Nephron progenitor cell (in vitro differentiated cells): ENCODE measurements at regions not wholly inside any gene's neighbourhood (a gene's known extent, or its start where the extent isn't known, plus 50 kb on each side); places are given as distances from the start of the nearest gene placed in this dataset.

Experiments used
- DNase-seq: peaks from one replicate; pipeline ENCODE4 v3.0.0; 2021
- H3K27ac Mint-ChIP-seq: 2 replicates; pipeline ENCODE4 v1.8.0; 2021; ENCODE audit warnings: mild to moderate bottlenecking, moderate library complexity, mixed read lengths
- H3K27me3 Mint-ChIP-seq: 2 replicates; pipeline ENCODE4 v1.8.0; 2021; ENCODE audit warnings: mild to moderate bottlenecking, low read depth, mixed read lengths; ENCODE audit not compliant: poor library complexity
- H3K36me3 Mint-ChIP-seq: 2 replicates; pipeline ENCODE4 v1.8.0; 2021; ENCODE audit warnings: low read depth, mixed read lengths
- H3K4me1 Mint-ChIP-seq: 2 replicates; pipeline ENCODE4 v1.8.0; 2021; ENCODE audit warnings: mixed read lengths
- H3K4me3 Mint-ChIP-seq: 2 replicates; pipeline ENCODE4 v1.8.0; 2021; ENCODE audit warnings: mild to moderate bottlenecking, moderate library complexity, mixed read lengths
- H3K9me3 Mint-ChIP-seq: 2 replicates; pipeline ENCODE4 v1.8.0; 2021; ENCODE audit warnings: mild to moderate bottlenecking, moderate library complexity, mixed read lengths
- TF ChIP-seq, protein P1 (sequence below): fragments of 200-600 bp; sonication (generic); IDR thresholded peaks from 2 replicates; pipeline ENCODE4 v1.5.0; 2021; ENCODE audit warnings: antibody characterized with exemption

DNA sequence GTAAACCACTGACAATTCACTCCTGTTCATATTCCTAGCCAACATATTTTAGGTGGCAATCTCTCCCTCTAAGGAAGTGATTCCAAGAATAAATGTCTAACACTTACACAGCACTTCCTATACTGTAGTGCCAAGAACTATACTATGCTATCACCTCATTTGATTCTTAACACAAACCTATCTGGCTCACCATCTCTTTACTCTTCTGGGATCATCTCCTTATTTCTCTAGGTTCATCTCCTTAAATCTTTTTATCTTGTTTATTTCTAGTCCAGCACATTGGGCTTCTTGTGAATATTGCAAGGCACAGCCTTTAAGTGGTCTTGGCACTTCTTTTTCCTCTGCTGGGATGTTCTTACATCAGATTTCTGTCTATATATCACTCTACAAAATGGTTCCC lies 366.3 kb downstream of the SLITRK6 start:
- H3K36me3 Mint-ChIP-seq: no peaks in the 10 kb centered on the region
- no peak for DNase-seq
- TF ChIP-seq, protein P1, sequence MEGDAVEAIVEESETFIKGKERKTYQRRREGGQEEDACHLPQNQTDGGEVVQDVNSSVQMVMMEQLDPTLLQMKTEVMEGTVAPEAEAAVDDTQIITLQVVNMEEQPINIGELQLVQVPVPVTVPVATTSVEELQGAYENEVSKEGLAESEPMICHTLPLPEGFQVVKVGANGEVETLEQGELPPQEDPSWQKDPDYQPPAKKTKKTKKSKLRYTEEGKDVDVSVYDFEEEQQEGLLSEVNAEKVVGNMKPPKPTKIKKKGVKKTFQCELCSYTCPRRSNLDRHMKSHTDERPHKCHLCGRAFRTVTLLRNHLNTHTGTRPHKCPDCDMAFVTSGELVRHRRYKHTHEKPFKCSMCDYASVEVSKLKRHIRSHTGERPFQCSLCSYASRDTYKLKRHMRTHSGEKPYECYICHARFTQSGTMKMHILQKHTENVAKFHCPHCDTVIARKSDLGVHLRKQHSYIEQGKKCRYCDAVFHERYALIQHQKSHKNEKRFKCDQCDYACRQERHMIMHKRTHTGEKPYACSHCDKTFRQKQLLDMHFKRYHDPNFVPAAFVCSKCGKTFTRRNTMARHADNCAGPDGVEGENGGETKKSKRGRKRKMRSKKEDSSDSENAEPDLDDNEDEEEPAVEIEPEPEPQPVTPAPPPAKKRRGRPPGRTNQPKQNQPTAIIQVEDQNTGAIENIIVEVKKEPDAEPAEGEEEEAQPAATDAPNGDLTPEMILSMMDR: no peak
- H3K27me3 Mint-ChIP-seq: peaks cover 2% of the 10 kb centered on the region
- no peaks in the 10 kb centered on the region for H3K9me3 Mint-ChIP-seq
- H3K4me1 Mint-ChIP-seq: peaks cover 6% of the 10 kb centered on the region
- no peak overlapping the region for H3K27ac Mint-ChIP-seq
- H3K4me3 Mint-ChIP-seq: no peak overlapping the region

DNA sequence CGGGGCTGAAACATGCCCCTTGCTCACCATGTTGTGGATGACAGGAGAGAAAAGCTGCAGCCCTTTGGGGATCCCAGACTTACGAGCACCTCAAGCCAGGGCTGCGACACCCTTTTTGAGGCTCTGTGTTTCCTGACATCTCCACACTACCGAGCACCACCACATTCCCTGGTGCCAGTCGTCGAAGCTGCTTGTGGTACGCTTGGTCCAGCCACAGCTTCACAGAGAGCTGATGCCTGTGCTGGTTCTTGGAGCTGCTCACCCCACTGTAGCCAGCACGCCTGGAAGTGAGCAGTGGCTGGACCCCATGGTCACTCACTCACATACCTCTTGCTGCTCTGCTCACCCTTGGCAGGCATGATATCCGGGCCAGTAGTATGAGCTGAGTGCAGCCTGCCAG lies 367.5 kb downstream of the SLITRK6 start:
- TF ChIP-seq, protein P1: no peak

DNA sequence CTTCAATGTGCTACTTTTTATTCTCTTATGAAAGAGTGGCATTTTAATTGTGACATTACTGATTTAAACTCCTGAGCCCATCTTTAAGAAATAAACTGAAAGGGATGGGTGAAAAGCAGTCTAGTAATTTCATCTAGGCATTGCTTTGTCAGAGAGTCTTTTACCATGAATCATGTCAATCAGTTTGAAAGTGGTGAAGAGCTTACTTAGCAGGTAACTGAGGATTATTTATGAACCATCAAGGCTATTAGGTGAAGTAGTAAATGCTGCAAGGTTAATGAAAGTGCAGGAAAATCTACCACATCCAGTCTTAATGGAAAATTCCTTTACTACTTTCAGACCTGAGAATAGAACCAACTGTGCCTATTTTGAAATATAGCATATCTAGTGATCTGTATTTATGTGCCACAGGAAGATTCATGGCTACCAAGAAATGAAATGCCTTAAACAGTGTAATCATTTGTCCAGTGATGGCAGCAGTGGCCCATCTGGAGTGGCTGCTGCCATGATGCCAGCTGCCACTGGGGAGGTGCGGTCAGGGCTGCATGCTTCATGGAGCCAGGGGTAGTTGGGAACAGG lies 368.9 kb downstream of the SLITRK6 start:
- no peaks in the 10 kb centered on the region for H3K27me3 Mint-ChIP-seq
- TF ChIP-seq, protein P1: no peak
- H3K4me1 Mint-ChIP-seq: peaks cover 6% of the 10 kb centered on the region
- no peaks in the 10 kb centered on the region for H3K36me3 Mint-ChIP-seq
- no peaks in the 10 kb centered on the region for H3K9me3 Mint-ChIP-seq
- H3K27ac Mint-ChIP-seq: no peak overlapping the region
- no peak overlapping the region for H3K4me3 Mint-ChIP-seq
- no peak for DNase-seq

More for the DNA sequence above, 367.5 kb downstream of the SLITRK6 start:
- no peak overlapping the region for H3K27ac Mint-ChIP-seq
- no peak overlapping the region for H3K4me3 Mint-ChIP-seq
- no peaks in the 10 kb centered on the region for H3K36me3 Mint-ChIP-seq
- DNase-seq: no peak
- no peaks in the 10 kb centered on the region for H3K27me3 Mint-ChIP-seq
- H3K4me1 Mint-ChIP-seq: peaks cover 6% of the 10 kb centered on the region
- H3K9me3 Mint-ChIP-seq: no peaks in the 10 kb centered on the region

DNA sequence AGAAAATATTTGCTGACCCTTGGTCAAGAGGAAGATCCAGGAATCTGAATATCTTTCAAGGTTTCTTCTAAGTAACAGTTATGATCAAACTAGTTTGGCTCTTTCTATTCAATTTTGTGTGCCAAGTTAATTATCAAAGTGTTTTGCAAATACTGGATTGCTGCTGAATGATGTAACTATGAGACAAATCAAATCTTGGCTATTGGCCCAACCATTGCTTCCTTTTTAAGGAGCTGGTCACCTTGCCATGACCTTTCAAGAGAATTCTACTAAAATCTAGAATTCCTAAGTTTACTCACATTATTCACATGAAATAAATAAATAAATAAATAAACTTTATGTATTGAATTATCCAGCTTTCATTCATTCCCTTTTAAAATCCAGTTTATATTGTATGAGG lies 371.8 kb downstream of the SLITRK6 start:
- no peaks in the 10 kb centered on the region for H3K9me3 Mint-ChIP-seq
- no peaks in the 10 kb centered on the region for H3K27me3 Mint-ChIP-seq
- TF ChIP-seq, protein P1: no peak
- H3K4me3 Mint-ChIP-seq: no peak overlapping the region
- H3K27ac Mint-ChIP-seq: no peak overlapping the region
- DNase-seq: no peak
- H3K36me3 Mint-ChIP-seq: no peaks in the 10 kb centered on the region
- H3K4me1 Mint-ChIP-seq: peaks cover 6% of the 10 kb centered on the region

DNA sequence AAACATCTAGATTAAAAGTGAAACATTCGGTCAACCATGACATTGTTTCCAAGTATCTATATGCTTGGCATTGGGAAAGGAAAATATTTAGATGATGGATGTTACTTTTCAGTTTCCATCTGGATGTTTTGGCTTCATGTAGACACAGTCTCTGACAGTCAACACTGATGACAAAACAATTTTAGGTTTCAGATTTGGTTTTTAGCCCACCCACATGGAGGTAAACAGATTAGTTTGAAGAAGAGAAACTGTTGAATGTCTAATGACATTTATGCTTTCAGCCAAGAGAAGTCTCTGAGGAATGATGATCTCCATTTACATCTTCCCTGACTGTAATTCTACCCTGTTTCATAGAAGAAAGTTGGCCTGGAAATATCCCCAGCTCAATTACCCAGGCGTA lies 379.1 kb downstream of the SLITRK6 start:
- no peak for DNase-seq
- H3K36me3 Mint-ChIP-seq: no peaks in the 10 kb centered on the region
- H3K27ac Mint-ChIP-seq: peak overlapping the region; percentile 53
- H3K9me3 Mint-ChIP-seq: no peaks in the 10 kb centered on the region
- TF ChIP-seq, protein P1: no peak
- no peak overlapping the region for H3K4me3 Mint-ChIP-seq
- no peaks in the 10 kb centered on the region for H3K4me1 Mint-ChIP-seq
- no peaks in the 10 kb centered on the region for H3K27me3 Mint-ChIP-seq

DNA sequence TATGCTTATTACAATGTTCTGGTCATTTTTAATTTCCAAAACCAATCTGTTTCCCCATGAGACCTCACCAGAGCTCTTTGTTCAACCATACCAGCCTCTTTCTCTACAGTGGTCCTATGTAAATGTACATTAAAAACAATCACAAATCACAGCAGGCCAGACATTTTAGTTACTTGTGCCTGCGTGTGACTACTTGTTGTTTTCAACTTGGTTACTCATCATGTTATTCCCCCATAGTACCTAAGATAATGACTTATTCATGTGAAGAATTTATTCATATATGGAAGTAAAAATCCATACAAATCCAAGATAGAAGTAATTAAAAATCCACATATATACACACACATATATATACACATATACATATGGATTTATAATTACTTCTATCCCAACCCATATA lies 379.6 kb downstream of the SLITRK6 start:
- H3K27ac Mint-ChIP-seq: no peak overlapping the region
- no peak overlapping the region for H3K4me3 Mint-ChIP-seq
- TF ChIP-seq, protein P1: no peak
- H3K4me1 Mint-ChIP-seq: no peaks in the 10 kb centered on the region
- no peak for DNase-seq
- no peaks in the 10 kb centered on the region for H3K9me3 Mint-ChIP-seq
- no peaks in the 10 kb centered on the region for H3K36me3 Mint-ChIP-seq
- H3K27me3 Mint-ChIP-seq: no peaks in the 10 kb centered on the region
